ENCODE measurements at regions not wholly inside any gene's neighbourhood (a gene's known extent, or its start where the extent isn't known, plus 50 kb on each side); places are given as distances from the start of the nearest gene placed in this dataset.
"Not testable (repeated sequence)": the region's sequence is repeated elsewhere in the genome, so short reads cannot be mapped to it uniquely, and the experiment has no call there.

GRCh38 chr15:44817797-44818196, 81.5 kb downstream of the TRIM69 start:
- H3K4me3 ChIP-seq (ENCODE audit: low read depth, low read length); DNase-seq (ENCODE audit: low read depth): not testable (repeated sequence)

GRCh38 chr15:44819331-44819987, 83.1 kb downstream of the TRIM69 start:
- H3K4me3 ChIP-seq (ENCODE audit: low read depth, low read length); DNase-seq (ENCODE audit: low read depth): not testable (repeated sequence)

GRCh38 chr15:44820535-44820934, 84.2 kb downstream of the TRIM69 start:
- H3K4me3 ChIP-seq (ENCODE audit: low read depth, low read length); DNase-seq (ENCODE audit: low read depth): not testable (repeated sequence)

- not testable (repeated sequence) for DNase-seq (ENCODE audit: low read depth); H3K4me3 ChIP-seq (ENCODE audit: low read depth, low read length)
These were observed 84.6 kb downstream of the TRIM69 start for GRCh38 chr15:44820967-44821366.

GRCh38 chr15:44824277-44825145, 88.2 kb downstream of the TRIM69 start:
- not testable (repeated sequence) for H3K4me3 ChIP-seq (ENCODE audit: low read depth, low read length); DNase-seq (ENCODE audit: low read depth)

GRCh38 chr15:44826583-44826982, 90.3 kb downstream of the TRIM69 start:
- H3K4me3 ChIP-seq (ENCODE audit: low read depth, low read length); DNase-seq (ENCODE audit: low read depth): not testable (repeated sequence)

- H3K4me3 ChIP-seq (ENCODE audit: low read depth, low read length); DNase-seq (ENCODE audit: low read depth): not testable (repeated sequence)
These were observed 92.0 kb downstream of the TRIM69 start for GRCh38 chr15:44828229-44828914.

- DNase-seq (ENCODE audit: low read depth); H3K4me3 ChIP-seq (ENCODE audit: low read depth, low read length): not testable (repeated sequence)
These were observed 92.8 kb downstream of the TRIM69 start for GRCh38 chr15:44829150-44829549.

- H3K4me3 ChIP-seq (ENCODE audit: low read depth, low read length); DNase-seq (ENCODE audit: low read depth): not testable (repeated sequence)
These were observed 94.5 kb downstream of the TRIM69 start for GRCh38 chr15:44830692-44831408.

- H3K4me3 ChIP-seq (ENCODE audit: low read depth, low read length): not testable (repeated sequence)
These were observed 95.0 kb downstream of the TRIM69 start for GRCh38 chr15:44831409-44831741.

GRCh38 chr15:44832133-44832532, 95.8 kb downstream of the TRIM69 start:
- not testable (repeated sequence) for H3K4me3 ChIP-seq (ENCODE audit: low read depth, low read length); DNase-seq (ENCODE audit: low read depth)

More at GRCh38 chr15:44831409-44831741, 95.0 kb downstream of the TRIM69 start:
- not testable (repeated sequence) for DNase-seq (ENCODE audit: low read depth)

GRCh38 chr15:44833081-44833480, 96.8 kb downstream of the TRIM69 start:
- not testable (repeated sequence) for H3K4me3 ChIP-seq (ENCODE audit: low read depth, low read length); DNase-seq (ENCODE audit: low read depth)

- not testable (repeated sequence) for H3K4me3 ChIP-seq (ENCODE audit: low read depth, low read length)
These were observed 97.4 kb downstream of the TRIM69 start for GRCh38 chr15:44833761-44834160.

GRCh38 chr15:44835082-44835481, 98.8 kb downstream of the TRIM69 start:
- not testable (repeated sequence) for DNase-seq (ENCODE audit: low read depth); H3K4me3 ChIP-seq (ENCODE audit: low read depth, low read length)

More at GRCh38 chr15:44833761-44834160, 97.4 kb downstream of the TRIM69 start:
- not testable (repeated sequence) for DNase-seq (ENCODE audit: low read depth)
